Esophagus squamous epithelium (tissue), 4 donors: ENCODE measurements at regions not wholly inside any gene's neighbourhood (a gene's known extent, or its start where the extent isn't known, plus 50 kb on each side); places are given as distances from the start of the nearest gene placed in this dataset.

Source experiments
- POLR2A ChIP-seq, 4 donors: fragments of 450-650 bp; IDR thresholded peaks; one replicate each; pipeline ENCODE4 v1.6.1; 2017; ENCODE audit warnings: antibody characterized with exemption in 4 of 4, mild to moderate bottlenecking in 4 of 4, moderate library complexity in 3 of 4
- TF ChIP-seq, protein P1 (sequence below), 6 experiments: fragments of 450-650 bp in 4 of 6; fragments of 200-600 bp in 2 of 6; sonication (generic) in 2 of 6; IDR thresholded peaks; one replicate each; pipeline ENCODE4 v1.5.1; 2016 to 2019; ENCODE audit warnings: antibody characterized with exemption in 6 of 6, mild to moderate bottlenecking in 4 of 6, moderate library complexity in 4 of 6

DNA sequence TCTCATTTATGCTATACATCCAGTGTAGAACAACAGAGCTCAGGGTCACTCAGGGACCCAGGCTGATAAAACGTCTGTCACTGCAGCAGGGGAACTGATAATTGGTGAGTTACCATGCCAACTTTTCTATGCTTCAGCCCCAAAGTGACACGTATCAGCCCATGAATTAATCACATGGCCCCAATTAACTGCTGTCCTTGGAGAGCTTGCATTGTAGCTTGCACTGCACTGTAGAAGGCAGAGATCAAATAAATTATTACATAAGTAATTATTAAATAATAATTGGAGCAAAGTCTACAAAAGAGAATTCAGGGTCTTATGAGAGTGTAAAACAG is 144.6 kb downstream of the SUDS3 start:
- TF ChIP-seq, protein P1, sequence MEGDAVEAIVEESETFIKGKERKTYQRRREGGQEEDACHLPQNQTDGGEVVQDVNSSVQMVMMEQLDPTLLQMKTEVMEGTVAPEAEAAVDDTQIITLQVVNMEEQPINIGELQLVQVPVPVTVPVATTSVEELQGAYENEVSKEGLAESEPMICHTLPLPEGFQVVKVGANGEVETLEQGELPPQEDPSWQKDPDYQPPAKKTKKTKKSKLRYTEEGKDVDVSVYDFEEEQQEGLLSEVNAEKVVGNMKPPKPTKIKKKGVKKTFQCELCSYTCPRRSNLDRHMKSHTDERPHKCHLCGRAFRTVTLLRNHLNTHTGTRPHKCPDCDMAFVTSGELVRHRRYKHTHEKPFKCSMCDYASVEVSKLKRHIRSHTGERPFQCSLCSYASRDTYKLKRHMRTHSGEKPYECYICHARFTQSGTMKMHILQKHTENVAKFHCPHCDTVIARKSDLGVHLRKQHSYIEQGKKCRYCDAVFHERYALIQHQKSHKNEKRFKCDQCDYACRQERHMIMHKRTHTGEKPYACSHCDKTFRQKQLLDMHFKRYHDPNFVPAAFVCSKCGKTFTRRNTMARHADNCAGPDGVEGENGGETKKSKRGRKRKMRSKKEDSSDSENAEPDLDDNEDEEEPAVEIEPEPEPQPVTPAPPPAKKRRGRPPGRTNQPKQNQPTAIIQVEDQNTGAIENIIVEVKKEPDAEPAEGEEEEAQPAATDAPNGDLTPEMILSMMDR (IDR thresholded peaks at IDR 0.05): no peak
- no peak for TF ChIP-seq POLR2A (IDR thresholded peaks at IDR 0.05)
